T-helper 17 cell (primary cell): ENCODE measurements at regions not wholly inside any gene's neighbourhood (a gene's known extent, or its start where the extent isn't known, plus 50 kb on each side); places are given as distances from the start of the nearest gene placed in this dataset.

Source experiments
- ATAC-seq: fragments of 150-1000 bp; cut with Tn5 transposase; 2 replicates; pipeline ENCODE4 v1.10.0; 2021; ENCODE audit warnings: mild to moderate bottlenecking, moderate library complexity
- DNase-seq, 3 donors: peaks; one replicate each; pipeline versions ENCODE4 v3.0.0 to v3.0.0-alpha.2; 2020 to 2021
- H3K9me3 ChIP-seq: one replicate; pipeline ENCODE4 v1.7.0; 2013; ENCODE audit warnings: low read length, mild to moderate bottlenecking; ENCODE audit not compliant: control insufficient read depth, poor library complexity, severe bottlenecking
- H3K27ac Mint-ChIP-seq: one replicate; pipeline ENCODE4 v1.8.0; 2022; ENCODE audit warnings: mild to moderate bottlenecking, moderate library complexity, mixed read lengths
- H3K27me3 Mint-ChIP-seq: one replicate; pipeline ENCODE4 v1.8.0; 2022; ENCODE audit warnings: mixed read lengths
- H3K36me3 Mint-ChIP-seq: one replicate; pipeline ENCODE4 v1.8.0; 2022; ENCODE audit warnings: low read depth, mixed read lengths
- H3K4me1 Mint-ChIP-seq: one replicate; pipeline ENCODE4 v1.8.0; 2022; ENCODE audit warnings: mild to moderate bottlenecking, mixed read lengths
- H3K4me3 Mint-ChIP-seq: one replicate; pipeline ENCODE4 v1.8.0; 2022; ENCODE audit warnings: mild to moderate bottlenecking, moderate library complexity, mixed read lengths

DNA sequence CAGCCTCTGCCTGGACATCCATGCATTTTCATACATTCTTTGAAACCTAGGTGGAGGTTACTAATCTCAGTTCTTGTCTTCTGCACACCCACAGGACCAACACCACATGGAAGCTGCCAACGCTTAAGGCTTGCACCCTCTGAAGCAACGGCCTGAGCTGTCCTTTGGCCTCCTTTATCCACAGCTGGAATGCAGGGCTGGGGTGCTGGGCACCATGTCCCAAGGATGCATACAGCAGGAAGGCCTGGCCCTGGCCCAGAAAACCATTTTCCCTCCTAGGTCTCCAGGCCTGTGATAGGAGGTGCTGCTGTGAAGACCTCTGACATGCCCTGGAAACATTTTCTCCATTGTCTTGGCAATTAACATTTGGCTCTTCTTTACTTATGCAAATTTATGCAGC is 1168.6 kb downstream of the KCNT2 start:
- Mint-ChIP-seq H3K4me1 (no peaks in the 10 kb centered on the region), H3K4me3 (no peak overlapping the region), H3K27ac (no peak overlapping the region), H3K27me3 (no peaks in the 10 kb centered on the region), H3K36me3 (no peaks in the 10 kb centered on the region)
- DNase-seq (no peak), ATAC-seq (no peak)
- H3K9me3 ChIP-seq: no peaks in the 10 kb centered on the region

GRCh38 chr1:195434566-195435203 is 1173.6 kb downstream of the KCNT2 start:
- ATAC-seq (no peak), DNase-seq (no peak)
- Mint-ChIP-seq H3K27me3 (no peaks in the 10 kb centered on the region), H3K4me3 (no peak overlapping the region), H3K4me1 (no peaks in the 10 kb centered on the region), H3K27ac (no peak overlapping the region), H3K36me3 (no peaks in the 10 kb centered on the region)
- H3K9me3 ChIP-seq: no peaks in the 10 kb centered on the region

- ATAC-seq (no peak), DNase-seq (no peak)
- Mint-ChIP-seq H3K4me1 (no peaks in the 10 kb centered on the region), H3K27ac (no peak overlapping the region), H3K27me3 (no peaks in the 10 kb centered on the region), H3K36me3 (no peaks in the 10 kb centered on the region), H3K4me3 (no peak overlapping the region)
- H3K9me3 ChIP-seq: no peaks in the 10 kb centered on the region
Measured at GRCh38 chr1:195430826-195431225, 1177.4 kb downstream of the KCNT2 start.

GRCh38 chr1:195428927-195429326 is 1179.3 kb downstream of the KCNT2 start:
- Mint-ChIP-seq H3K27me3 (no peaks in the 10 kb centered on the region), H3K36me3 (no peaks in the 10 kb centered on the region), H3K4me1 (no peaks in the 10 kb centered on the region), H3K27ac (no peak overlapping the region), H3K4me3 (no peak overlapping the region)
- no peaks in the 10 kb centered on the region for H3K9me3 ChIP-seq
- ATAC-seq (no peak), DNase-seq (no peak)

DNA sequence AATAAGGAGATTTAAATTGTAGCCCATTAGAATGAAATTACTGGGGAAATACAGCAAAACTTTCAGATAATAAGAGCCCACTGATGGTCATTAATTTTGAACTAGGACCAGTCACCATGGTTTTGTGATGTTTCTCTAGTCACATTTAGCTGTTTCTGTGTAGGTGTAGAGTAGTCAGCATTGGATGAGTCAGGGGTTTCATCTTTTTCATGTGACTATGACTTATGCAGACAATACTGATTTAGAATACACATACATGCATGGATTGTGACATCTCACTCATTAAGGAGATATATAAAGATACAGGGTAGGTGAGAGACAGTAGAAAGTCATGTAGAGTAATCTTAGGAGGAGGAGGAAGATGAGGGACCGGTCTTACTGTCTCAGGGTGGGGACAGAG is 1192.7 kb downstream of the KCNT2 start:
- Mint-ChIP-seq H3K36me3 (no peaks in the 10 kb centered on the region), H3K27me3 (no peaks in the 10 kb centered on the region), H3K27ac (no peak overlapping the region), H3K4me1 (peaks cover 3% of the 10 kb centered on the region), H3K4me3 (no peak overlapping the region)
- ATAC-seq (no peak), DNase-seq (no peak)
- H3K9me3 ChIP-seq: no peaks in the 10 kb centered on the region

- no peak overlapping the region for H3K4me3 Mint-ChIP-seq
- no peaks in the 10 kb centered on the region for H3K4me1 Mint-ChIP-seq
- DNase-seq (no peak), ATAC-seq (no peak)
- H3K27me3 Mint-ChIP-seq: no peaks in the 10 kb centered on the region
- H3K27ac Mint-ChIP-seq: no peak overlapping the region
- H3K36me3 Mint-ChIP-seq: no peaks in the 10 kb centered on the region
- H3K9me3 ChIP-seq: no peaks in the 10 kb centered on the region
Measured at GRCh38 chr1:195394567-195394966, 1213.7 kb downstream of the KCNT2 start.

- no peak overlapping the region for H3K27ac Mint-ChIP-seq
- no peaks in the 10 kb centered on the region for H3K27me3 Mint-ChIP-seq
Measured at GRCh38 chr1:195376190-195376589, 1232.0 kb downstream of the KCNT2 start.

GRCh38 chr1:195373856-195374255 is 1234.4 kb downstream of the KCNT2 start:
- Mint-ChIP-seq H3K4me1 (no peaks in the 10 kb centered on the region), H3K27ac (no peak overlapping the region), H3K4me3 (no peak overlapping the region), H3K36me3 (no peaks in the 10 kb centered on the region), H3K27me3 (no peaks in the 10 kb centered on the region)
- ATAC-seq: no peak
- H3K9me3 ChIP-seq: no peaks in the 10 kb centered on the region
- no peak for DNase-seq

More at GRCh38 chr1:195376190-195376589, 1232.0 kb downstream of the KCNT2 start:
- DNase-seq (no peak), ATAC-seq (no peak)
- Mint-ChIP-seq H3K4me3 (no peak overlapping the region), H3K36me3 (no peaks in the 10 kb centered on the region), H3K4me1 (no peaks in the 10 kb centered on the region)
- H3K9me3 ChIP-seq: no peaks in the 10 kb centered on the region

- no peaks in the 10 kb centered on the region for H3K4me1 Mint-ChIP-seq
- ATAC-seq (no peak), DNase-seq (no peak)
- H3K36me3 Mint-ChIP-seq: no peaks in the 10 kb centered on the region
- no peak overlapping the region for H3K4me3 Mint-ChIP-seq
- no peaks in the 10 kb centered on the region for H3K27me3 Mint-ChIP-seq
- H3K9me3 ChIP-seq: no peaks in the 10 kb centered on the region
- no peak overlapping the region for H3K27ac Mint-ChIP-seq
Measured at GRCh38 chr1:195345149-195345548, 1263.1 kb downstream of the KCNT2 start.

DNA sequence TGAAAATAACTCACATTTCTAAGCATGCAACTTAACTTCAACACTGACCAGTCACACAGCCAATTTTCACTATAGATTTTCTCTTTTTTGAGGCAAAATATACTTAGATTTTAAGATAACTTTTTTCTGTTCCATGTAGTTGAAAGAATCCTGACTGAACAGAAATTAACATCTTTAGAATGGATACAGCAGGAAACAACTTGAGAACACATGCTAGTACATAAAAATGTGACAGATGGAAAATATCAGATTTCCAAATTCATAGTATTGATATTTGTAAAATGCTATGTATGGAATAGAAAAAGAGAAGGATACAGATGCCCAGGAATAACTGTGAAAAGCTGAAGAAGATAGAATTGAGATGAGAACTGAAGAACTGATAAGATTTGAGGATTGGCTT is 1270.6 kb downstream of the KCNT2 start:
- no peaks in the 10 kb centered on the region for H3K36me3 Mint-ChIP-seq
- no peaks in the 10 kb centered on the region for H3K9me3 ChIP-seq
- peaks cover 9% of the 10 kb centered on the region for H3K27me3 Mint-ChIP-seq
- H3K4me3 Mint-ChIP-seq: no peak overlapping the region
- no peak overlapping the region for H3K27ac Mint-ChIP-seq
- H3K4me1 Mint-ChIP-seq: no peaks in the 10 kb centered on the region
- ATAC-seq: no peak
- DNase-seq: no peak

GRCh38 chr1:195336812-195337211 is 1271.4 kb downstream of the KCNT2 start:
- no peak for DNase-seq
- Mint-ChIP-seq H3K4me1 (no peaks in the 10 kb centered on the region), H3K36me3 (no peaks in the 10 kb centered on the region), H3K27ac (no peak overlapping the region), H3K27me3 (peaks cover 9% of the 10 kb centered on the region), H3K4me3 (no peak overlapping the region)
- H3K9me3 ChIP-seq: no peaks in the 10 kb centered on the region
- no peak for ATAC-seq

DNA sequence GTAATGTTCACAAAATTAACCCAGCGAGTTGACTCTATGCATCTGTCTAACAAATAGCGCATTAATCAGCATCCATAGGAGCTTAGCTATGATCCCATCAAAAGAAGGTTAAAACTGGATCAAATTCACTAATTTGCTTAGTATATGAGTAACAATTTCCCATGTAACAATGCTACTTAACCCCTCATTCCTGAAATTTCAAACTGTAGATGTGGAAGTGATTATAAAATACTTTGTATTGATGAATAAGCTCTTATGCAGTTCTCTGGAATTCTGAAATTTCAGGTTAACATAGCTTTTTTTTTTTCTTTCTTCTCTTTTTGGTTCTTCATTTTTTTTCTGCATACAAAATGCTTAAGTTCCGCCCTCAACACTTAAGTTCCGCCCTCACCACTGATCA is 1272.7 kb downstream of the KCNT2 start:
- Mint-ChIP-seq H3K27me3 (peaks cover 9% of the 10 kb centered on the region), H3K27ac (no peak overlapping the region), H3K4me1 (no peaks in the 10 kb centered on the region), H3K4me3 (no peak overlapping the region), H3K36me3 (no peaks in the 10 kb centered on the region)
- DNase-seq: no peak
- H3K9me3 ChIP-seq: no peaks in the 10 kb centered on the region
- no peak for ATAC-seq

DNA sequence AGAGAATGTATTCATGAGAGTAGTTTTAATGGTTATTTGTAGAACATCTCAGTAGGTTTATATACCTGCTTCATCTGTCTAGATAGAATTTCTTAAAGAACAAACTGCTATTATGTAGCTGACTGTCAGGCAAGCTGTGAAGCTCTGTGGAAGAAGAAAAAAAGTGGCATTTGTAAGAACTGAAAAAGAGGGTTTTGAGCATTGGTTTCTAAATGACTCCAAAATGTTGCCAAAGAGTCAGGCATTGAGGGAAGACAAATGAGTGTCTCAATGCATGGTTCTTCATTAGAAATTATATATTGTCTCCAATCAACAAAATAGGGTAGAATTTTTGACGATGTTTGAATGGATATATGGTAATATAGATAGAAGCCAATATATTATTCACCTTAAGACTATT is 1276.1 kb downstream of the KCNT2 start:
- H3K4me3 Mint-ChIP-seq: no peak overlapping the region
- ATAC-seq (no peak), DNase-seq (no peak)
- H3K27ac Mint-ChIP-seq: no peak overlapping the region
- H3K4me1 Mint-ChIP-seq: no peaks in the 10 kb centered on the region
- no peaks in the 10 kb centered on the region for H3K9me3 ChIP-seq
- peaks cover under 1% of the 10 kb centered on the region for H3K27me3 Mint-ChIP-seq
- no peaks in the 10 kb centered on the region for H3K36me3 Mint-ChIP-seq

GRCh38 chr1:195328681-195329080 is 1279.6 kb downstream of the KCNT2 start:
- DNase-seq (no peak), ATAC-seq (no peak)
- Mint-ChIP-seq H3K27me3 (no peaks in the 10 kb centered on the region), H3K4me3 (no peak overlapping the region), H3K27ac (no peak overlapping the region), H3K36me3 (no peaks in the 10 kb centered on the region), H3K4me1 (no peaks in the 10 kb centered on the region)
- no peaks in the 10 kb centered on the region for H3K9me3 ChIP-seq
